ENCODE measurements at regions not wholly inside any gene's neighbourhood (a gene's known extent, or its start where the extent isn't known, plus 50 kb on each side); places are given as distances from the start of the nearest gene placed in this dataset.

DNA sequence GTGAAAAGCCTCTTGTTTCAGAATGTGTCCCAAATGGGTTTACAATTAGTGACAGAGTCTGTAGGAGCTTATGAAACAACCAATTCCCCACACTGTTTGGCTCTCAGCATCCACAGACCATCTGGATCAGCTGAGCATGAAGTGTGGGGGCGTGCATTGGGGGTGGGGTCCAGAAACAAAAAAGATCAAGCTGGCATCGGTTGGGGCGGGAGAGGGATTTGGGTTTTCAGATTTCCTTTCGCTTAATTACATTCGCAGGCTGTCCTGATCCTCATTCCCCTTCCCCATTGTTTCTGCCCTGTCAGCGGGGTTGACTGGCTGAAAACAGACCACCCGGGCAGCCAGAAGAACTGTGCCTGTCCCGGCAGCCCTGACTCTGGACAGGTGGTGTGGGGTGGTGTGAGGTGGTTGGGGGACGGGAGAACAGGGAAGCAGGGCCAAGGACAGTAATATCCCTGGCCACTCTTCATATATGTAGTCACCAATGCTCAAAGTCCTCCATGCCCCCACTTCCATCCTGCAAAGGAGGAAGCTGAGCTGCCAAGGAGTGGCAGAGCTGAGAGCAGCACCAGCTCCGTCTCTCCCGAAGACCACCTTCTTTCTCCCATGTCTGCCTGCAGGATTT lies 92.0 kb downstream of the IER5 start:
- Histone ChIP-seq H2AK9ac (replicated peaks; ENCODE audit: low read depth, low read length, poor library complexity) (no peak overlapping the region), H4K91ac (ENCODE audit: insufficient read depth, low read depth, low read length) (no peak overlapping the region), H3K36me3 (ENCODE audit: control insufficient read depth, insufficient read depth, low read length) (no peaks in the 10 kb centered on the region), H3K27ac (ENCODE audit: insufficient read depth, low read length) (no peak overlapping the region), H2AK5ac (ENCODE audit: low read depth, low read length) (no peak overlapping the region), H4K8ac (ENCODE audit: low read depth in 2 of 2, low read length in 2 of 2) (no peak overlapping the region), H4K5ac (ENCODE audit: low read depth, low read length) (no peak overlapping the region), H2BK20ac (ENCODE audit: low read depth, low read length) (no peak overlapping the region), H3K9me3 (ENCODE audit: control insufficient read depth, insufficient read depth, low read length) (no peaks in the 10 kb centered on the region), H3K79me1 (ENCODE audit: low read depth in 1 of 2, low read length in 2 of 2) (no peaks in the 10 kb centered on the region), H3K4me3 (ENCODE audit: insufficient read depth, low read depth, low read length) (no peak overlapping the region), H3K9ac (ENCODE audit: low read depth, low read length) (no peak overlapping the region), H2BK15ac (ENCODE audit: low read depth, low read length) (no peak overlapping the region), H3K56ac (ENCODE audit: extremely low read depth, insufficient read depth, low read length) (no peak overlapping the region), H3K9me1 (ENCODE audit: insufficient read depth, low read length) (no peaks in the 10 kb centered on the region; the same call in 1 of the 2 replicates), H3K18ac (ENCODE audit: low read depth, low read length) (no peak overlapping the region), H2BK5ac (ENCODE audit: low read depth, low read length, poor library complexity, severe bottlenecking) (no peak overlapping the region), H2AFZ (replicated peaks; ENCODE audit: low read length, poor library complexity) (peak overlapping the region; percentile 15), H3K4ac (ENCODE audit: low read depth, low read length) (no peak overlapping the region), H3K14ac (replicated peaks; ENCODE audit: low read depth, low read length) (no peak overlapping the region), H4K20me1 (ENCODE audit: insufficient read depth, low read length) (no peaks in the 10 kb centered on the region), H2BK120ac (ENCODE audit: low read depth, low read length) (no peak overlapping the region), H3K23ac (ENCODE audit: low read depth, low read length) (no peak overlapping the region), H3K4me2 (ENCODE audit: low read depth, low read length) (no peak overlapping the region), H3K4me1 (ENCODE audit: control insufficient read depth, insufficient read depth, low read length) (no peaks in the 10 kb centered on the region), H3K27me3 (ENCODE audit: control insufficient read depth, insufficient read depth, low read length) (peaks cover 35% of the 10 kb centered on the region)
- DNase-seq (no peak), ATAC-seq (ENCODE audit: low read depth) (no peak)
- POLR2A ChIA-PET (ENCODE audit: unreplicated experiment), result no interaction called here
- intact Hi-C loops (cut with micrococcal nuclease) (no loop called here), in situ Hi-C loops (cut with MboI; ENCODE audit: low sequenced_read_pairs) (no loop called here), dilution Hi-C loops (cut with HindIII; ENCODE audit: low sequenced_read_pairs, unreplicated experiment) (no loop called here)
- no TSS peak for BruUV-seq (replicated peaks)
- CTCF ChIA-PET, result no interaction called here
- no CpG with 5 or more reads among the region's 11 CpGs for WGBS, 2 experiments (ENCODE audit: extremely low coverage in 2 of 2, insufficient read length in 1 of 2)
- TF ChIP-seq CHD1 (IDR thresholded peaks at IDR 0.05; ENCODE audit: low read depth, low read length), result no peak
- TF ChIP-seq, protein P1, sequence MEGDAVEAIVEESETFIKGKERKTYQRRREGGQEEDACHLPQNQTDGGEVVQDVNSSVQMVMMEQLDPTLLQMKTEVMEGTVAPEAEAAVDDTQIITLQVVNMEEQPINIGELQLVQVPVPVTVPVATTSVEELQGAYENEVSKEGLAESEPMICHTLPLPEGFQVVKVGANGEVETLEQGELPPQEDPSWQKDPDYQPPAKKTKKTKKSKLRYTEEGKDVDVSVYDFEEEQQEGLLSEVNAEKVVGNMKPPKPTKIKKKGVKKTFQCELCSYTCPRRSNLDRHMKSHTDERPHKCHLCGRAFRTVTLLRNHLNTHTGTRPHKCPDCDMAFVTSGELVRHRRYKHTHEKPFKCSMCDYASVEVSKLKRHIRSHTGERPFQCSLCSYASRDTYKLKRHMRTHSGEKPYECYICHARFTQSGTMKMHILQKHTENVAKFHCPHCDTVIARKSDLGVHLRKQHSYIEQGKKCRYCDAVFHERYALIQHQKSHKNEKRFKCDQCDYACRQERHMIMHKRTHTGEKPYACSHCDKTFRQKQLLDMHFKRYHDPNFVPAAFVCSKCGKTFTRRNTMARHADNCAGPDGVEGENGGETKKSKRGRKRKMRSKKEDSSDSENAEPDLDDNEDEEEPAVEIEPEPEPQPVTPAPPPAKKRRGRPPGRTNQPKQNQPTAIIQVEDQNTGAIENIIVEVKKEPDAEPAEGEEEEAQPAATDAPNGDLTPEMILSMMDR (conservative IDR thresholded peaks at IDR 0.05; ENCODE audit: low read depth, low read length), result no peak
- TF ChIP-seq FOS (IDR thresholded peaks at IDR 0.05; ENCODE audit: low read depth, low read length), result no peak
- no peak for TF ChIP-seq NFE2L2 (IDR thresholded peaks at IDR 0.05; ENCODE audit: low read depth, low read length)
- no peak for TF ChIP-seq RCOR1 (IDR thresholded peaks at IDR 0.05; ENCODE audit: insufficient replicate concordance, low read length)
- TF ChIP-seq, protein P2, sequence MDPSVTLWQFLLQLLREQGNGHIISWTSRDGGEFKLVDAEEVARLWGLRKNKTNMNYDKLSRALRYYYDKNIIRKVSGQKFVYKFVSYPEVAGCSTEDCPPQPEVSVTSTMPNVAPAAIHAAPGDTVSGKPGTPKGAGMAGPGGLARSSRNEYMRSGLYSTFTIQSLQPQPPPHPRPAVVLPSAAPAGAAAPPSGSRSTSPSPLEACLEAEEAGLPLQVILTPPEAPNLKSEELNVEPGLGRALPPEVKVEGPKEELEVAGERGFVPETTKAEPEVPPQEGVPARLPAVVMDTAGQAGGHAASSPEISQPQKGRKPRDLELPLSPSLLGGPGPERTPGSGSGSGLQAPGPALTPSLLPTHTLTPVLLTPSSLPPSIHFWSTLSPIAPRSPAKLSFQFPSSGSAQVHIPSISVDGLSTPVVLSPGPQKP (IDR thresholded peaks at IDR 0.05; ENCODE audit: borderline replicate concordance, low read depth, low read length), result no peak
- TF ChIP-seq, protein P3, sequence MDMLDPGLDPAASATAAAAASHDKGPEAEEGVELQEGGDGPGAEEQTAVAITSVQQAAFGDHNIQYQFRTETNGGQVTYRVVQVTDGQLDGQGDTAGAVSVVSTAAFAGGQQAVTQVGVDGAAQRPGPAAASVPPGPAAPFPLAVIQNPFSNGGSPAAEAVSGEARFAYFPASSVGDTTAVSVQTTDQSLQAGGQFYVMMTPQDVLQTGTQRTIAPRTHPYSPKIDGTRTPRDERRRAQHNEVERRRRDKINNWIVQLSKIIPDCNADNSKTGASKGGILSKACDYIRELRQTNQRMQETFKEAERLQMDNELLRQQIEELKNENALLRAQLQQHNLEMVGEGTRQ (IDR thresholded peaks at IDR 0.05; ENCODE audit: low read depth, low read length), result no peak
- TF ChIP-seq MAFK (IDR thresholded peaks at IDR 0.05; ENCODE audit: low read depth, low read length), result no peak
- no peak for TF ChIP-seq POLR2A (IDR thresholded peaks at IDR 0.05; ENCODE audit: low read depth, low read length)
- TF ChIP-seq SMC3 (IDR thresholded peaks at IDR 0.05; ENCODE audit: low read depth, low read length), result no peak
- no peak for TF ChIP-seq RAD21 (IDR thresholded peaks at IDR 0.05; ENCODE audit: low read length)

All from IMR-90 (cell line).